Stimulated activated CD4-positive, alpha-beta T cell treated with anti-CD3 and anti-CD28 coated beads, TNF-alpha, amount 100 ng/mL, for 4 hours (primary cell): ENCODE measurements at regions not wholly inside any gene's neighbourhood (a gene's known extent, or its start where the extent isn't known, plus 50 kb on each side); places are given as distances from the start of the nearest gene placed in this dataset.
A peak's percentile ranks its signal among the peaks of the same experiment; 100 is the strongest.
"Not testable (repeated sequence)": the region's sequence is repeated elsewhere in the genome, so short reads cannot be mapped to it uniquely, and the experiment has no call there.

ENCODE experiments used
- DNase-seq, 3 experiments: peaks; one replicate each; pipeline ENCODE4 v3.0.0-alpha.2; 2020; ENCODE audit warnings: low read depth in 3 of 3

- no peak for DNase-seq
These were observed 314.1 kb downstream of the SV2B start for GRCh38 chr15:91414124-91414523.

GRCh38 chr15:91415258-91415657 is 315.2 kb downstream of the SV2B start:
- DNase-seq, result not testable (repeated sequence)

- no peak for DNase-seq
These were observed 320.6 kb downstream of the SV2B start for GRCh38 chr15:91420689-91421088.

- no peak for DNase-seq
These were observed 322.7 kb downstream of the SV2B start for GRCh38 chr15:91422797-91423196.

GRCh38 chr15:91424001-91424400 is 323.9 kb downstream of the SV2B start:
- DNase-seq, result no peak

- DNase-seq, result no peak
These were observed 326.4 kb downstream of the SV2B start for GRCh38 chr15:91426412-91426811.

GRCh38 chr15:91429973-91430372 is 329.9 kb downstream of the SV2B start:
- DNase-seq, result no peak

- no peak for DNase-seq
These were observed 331.1 kb downstream of the SV2B start for GRCh38 chr15:91431041-91431715.

- no peak for DNase-seq
These were observed 335.1 kb downstream of the SV2B start for GRCh38 chr15:91435113-91435512.

- no peak for DNase-seq
These were observed 344.6 kb downstream of the SV2B start for GRCh38 chr15:91444656-91445055.

- DNase-seq, result no peak
These were observed 345.7 kb downstream of the SV2B start for GRCh38 chr15:91445695-91446228.

- DNase-seq, result no peak
These were observed 348.1 kb downstream of the SV2B start for GRCh38 chr15:91447991-91448644.

GRCh38 chr15:91453376-91453775 is 353.3 kb downstream of the SV2B start:
- DNase-seq, result not testable (repeated sequence)

GRCh38 chr15:91456251-91456718 is 356.2 kb downstream of the SV2B start:
- DNase-seq, result no peak

- DNase-seq, result no peak
These were observed 356.9 kb downstream of the SV2B start for GRCh38 chr15:91456921-91457320.

- no peak for DNase-seq
These were observed 361.3 kb downstream of the SV2B start for GRCh38 chr15:91461377-91461776.

- DNase-seq, result no peak
These were observed 365.0 kb downstream of the SV2B start for GRCh38 chr15:91465086-91465485.

GRCh38 chr15:91465696-91466095 is 365.6 kb downstream of the SV2B start:
- no peak for DNase-seq

GRCh38 chr15:91468871-91469580 is 369.0 kb downstream of the SV2B start:
- no peak for DNase-seq

GRCh38 chr15:91469632-91470567 is 369.8 kb downstream of the SV2B start:
- peak in 2 of 3 experiments; percentile 38 to 44 for DNase-seq

GRCh38 chr15:91471468-91471867 is 371.4 kb downstream of the SV2B start:
- DNase-seq, result no peak
